ENCODE measurements at regions not wholly inside any gene's neighbourhood (a gene's known extent, or its start where the extent isn't known, plus 50 kb on each side); places are given as distances from the start of the nearest gene placed in this dataset.

DNA sequence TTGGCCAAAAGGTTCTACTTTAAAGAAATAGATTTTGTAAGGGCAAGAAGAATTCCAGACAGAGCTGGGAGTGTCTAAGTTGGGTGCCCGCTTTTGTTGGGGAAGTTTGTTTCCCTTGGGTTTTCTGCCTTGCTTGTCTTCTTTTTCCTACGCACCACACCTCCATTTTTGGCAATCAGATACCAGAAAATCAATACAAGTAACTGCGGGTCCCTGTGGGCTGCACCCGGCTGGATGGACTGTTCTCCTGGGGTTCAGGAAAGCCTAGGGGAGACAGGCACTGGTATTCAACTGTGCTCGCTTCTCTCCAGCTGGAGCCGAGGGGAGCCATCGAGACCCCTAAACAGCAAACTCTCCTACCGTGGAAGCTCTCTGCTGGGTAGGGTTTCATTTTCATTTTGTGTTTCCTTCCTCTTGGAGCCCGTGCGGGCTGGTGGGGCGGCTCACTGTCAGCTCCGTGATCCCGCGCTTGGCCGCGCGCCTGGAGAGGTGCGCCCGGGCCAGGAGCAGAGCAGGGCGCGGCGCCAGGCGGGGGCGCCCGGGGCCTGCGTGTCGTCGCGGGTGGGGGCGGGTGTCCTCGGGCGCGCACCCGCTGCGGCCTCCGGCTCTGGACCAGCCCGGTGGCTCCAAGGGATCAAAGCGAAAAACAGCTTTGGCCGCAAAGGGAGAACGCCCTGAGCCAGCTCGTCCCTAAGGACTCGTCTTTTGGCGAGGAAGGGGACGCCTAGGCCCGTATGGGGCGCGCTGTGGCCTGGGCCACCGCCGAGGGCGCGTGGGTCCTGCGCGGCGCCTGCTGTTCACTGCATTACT lies 347.2 kb downstream of the ZNF536 start:
- Histone ChIP-seq H3K27me3 (ENCODE audit: insufficient read depth, low read length) (no peaks in the 10 kb centered on the region), H2AFZ (ENCODE audit: low read length) (no peak overlapping the region), H3K9me3 (ENCODE audit: control insufficient read depth, low read depth, low read length) (no peaks in the 10 kb centered on the region), H3K23me2 (ENCODE audit: insufficient read length, low read depth, low read length, poor library complexity, severe bottlenecking) (peaks cover 7% of the 10 kb centered on the region), H3K4me1 (ENCODE audit: insufficient read depth, low read length) (no peaks in the 10 kb centered on the region), H2AK5ac (ENCODE audit: insufficient read length, low read length) (no peak overlapping the region), H3K4me2 (ENCODE audit: insufficient read depth, insufficient read length, low read length) (peak overlapping the region; percentile 59), H3K9ac (ENCODE audit: extremely low read depth, insufficient read length, low read length) (no peak overlapping the region), H3K56ac (ENCODE audit: insufficient read length, low read depth, low read length) (no peak overlapping the region), H2BK20ac (ENCODE audit: low read depth, low read length, poor library complexity, severe bottlenecking) (no peak overlapping the region), H3T11ph (ENCODE audit: low read length) (no peak overlapping the region), H2BK120ac (ENCODE audit: low read depth, low read length, poor library complexity, severe bottlenecking) (no peak overlapping the region), H3K14ac (ENCODE audit: insufficient read depth, low read length) (peak overlapping the region; percentile 74; the same call in 1 of the 2 replicates), H3K79me2 (ENCODE audit: insufficient read depth, low read length) (no peaks in the 10 kb centered on the region), H3K79me1 (ENCODE audit: insufficient read depth, low read depth, low read length, poor library complexity, severe bottlenecking) (no peaks in the 10 kb centered on the region), H4K8ac (replicated peaks; ENCODE audit: insufficient read length, low read depth, low read length) (no peak overlapping the region), H3K18ac (ENCODE audit: insufficient read length, low read depth, low read length) (peak overlapping the region; percentile 7), H2BK15ac (ENCODE audit: low read depth, low read length) (no peak overlapping the region), H2BK12ac (ENCODE audit: insufficient read length, low read depth, low read length) (no peak overlapping the region), H3K27ac (ENCODE audit: insufficient read length, low read depth, low read length) (no peak overlapping the region), H3K23ac (ENCODE audit: insufficient read length, low read depth, low read length) (no peak overlapping the region), H3K4ac (ENCODE audit: low read depth, low read length) (no peak overlapping the region), H4K91ac (ENCODE audit: insufficient read length, low read depth, low read length) (no peak overlapping the region), H2BK5ac (ENCODE audit: insufficient read length, low read length) (no peak overlapping the region), H4K5ac (ENCODE audit: insufficient read length, low read depth, low read length) (no peak overlapping the region), H4K20me1 (ENCODE audit: control insufficient read depth, insufficient read depth, insufficient read length) (no peaks in the 10 kb centered on the region)
- DNase-seq: peak; percentile 41
- TF ChIP-seq, protein P1, sequence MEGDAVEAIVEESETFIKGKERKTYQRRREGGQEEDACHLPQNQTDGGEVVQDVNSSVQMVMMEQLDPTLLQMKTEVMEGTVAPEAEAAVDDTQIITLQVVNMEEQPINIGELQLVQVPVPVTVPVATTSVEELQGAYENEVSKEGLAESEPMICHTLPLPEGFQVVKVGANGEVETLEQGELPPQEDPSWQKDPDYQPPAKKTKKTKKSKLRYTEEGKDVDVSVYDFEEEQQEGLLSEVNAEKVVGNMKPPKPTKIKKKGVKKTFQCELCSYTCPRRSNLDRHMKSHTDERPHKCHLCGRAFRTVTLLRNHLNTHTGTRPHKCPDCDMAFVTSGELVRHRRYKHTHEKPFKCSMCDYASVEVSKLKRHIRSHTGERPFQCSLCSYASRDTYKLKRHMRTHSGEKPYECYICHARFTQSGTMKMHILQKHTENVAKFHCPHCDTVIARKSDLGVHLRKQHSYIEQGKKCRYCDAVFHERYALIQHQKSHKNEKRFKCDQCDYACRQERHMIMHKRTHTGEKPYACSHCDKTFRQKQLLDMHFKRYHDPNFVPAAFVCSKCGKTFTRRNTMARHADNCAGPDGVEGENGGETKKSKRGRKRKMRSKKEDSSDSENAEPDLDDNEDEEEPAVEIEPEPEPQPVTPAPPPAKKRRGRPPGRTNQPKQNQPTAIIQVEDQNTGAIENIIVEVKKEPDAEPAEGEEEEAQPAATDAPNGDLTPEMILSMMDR (conservative IDR thresholded peaks at IDR 0.05): peak; percentile 29; the same call in 1 of the 3 replicates
- Mint-ChIP-seq H3K9me3 (no peaks in the 10 kb centered on the region), H3K27me3 (ENCODE audit: low read depth) (peaks cover 5% of the 10 kb centered on the region), H3K4me1 (peaks cover 13 to 21% of the 10 kb centered on the region in 2 experiments), H3K27ac (no peak overlapping the region), H3K36me3 (ENCODE audit: insufficient read depth in 1 of 3, low read depth in 3 of 3) (no peaks in the 10 kb centered on the region), H3K4me3 (peak overlapping the region; percentile 40 to 60; a peak in 3 of 5 replicates)
- no CpG with 5 or more reads among the region's 54 CpGs for WGBS (ENCODE audit: extremely low coverage, insufficient read length, low lambda C conversion rate)

All from H9 (cell line).